Activated B cell treated with CpG ODN at 0.5 μM for 24 hours (primary cell): ENCODE measurements at regions not wholly inside any gene's neighbourhood (a gene's known extent, or its start where the extent isn't known, plus 50 kb on each side); places are given as distances from the start of the nearest gene placed in this dataset.
"Not testable (repeated sequence)": the region's sequence is repeated elsewhere in the genome, so short reads cannot be mapped to it uniquely, and the experiment has no call there.

Experiments
- ATAC-seq: fragments of 200-7000 bp; cut with Tn5 transposase; one replicate; pipeline ENCODE4 v1.10.0; 2021; ENCODE audit warnings: low read depth, mild to moderate bottlenecking, moderate library complexity
- CTCF ChIA-PET: fragments of 350-600 bp; sonication (Branson Sonifier 250); formaldehyde crosslinking; loops from one replicate; lab custom pipeline; 2021; ENCODE audit warnings: antibody characterized with exemption; lab: Charles Lee
- POLR2A ChIA-PET: fragments of 350-600 bp; sonication (Branson Sonifier 250); formaldehyde crosslinking; loops from one replicate; lab custom pipeline; 2021; ENCODE audit warnings: antibody characterized with exemption; lab: Charles Lee
- DNase-seq: peaks from one replicate; pipeline ENCODE4 v3.0.0; 2022
- H3K27ac Mint-ChIP-seq: one replicate; pipeline ENCODE4 v1.8.0; 2020; ENCODE audit warnings: mixed read lengths
- H3K27me3 Mint-ChIP-seq: one replicate; pipeline ENCODE4 v1.8.0; 2021; ENCODE audit warnings: mixed read lengths
- H3K36me3 Mint-ChIP-seq: one replicate; pipeline ENCODE4 v1.8.0; 2021; ENCODE audit warnings: low read depth, mixed read lengths
- H3K4me1 Mint-ChIP-seq: one replicate; pipeline ENCODE4 v1.8.0; 2021; ENCODE audit warnings: mixed read lengths
- H3K4me3 Mint-ChIP-seq: one replicate; pipeline ENCODE4 v1.8.0; 2020; ENCODE audit warnings: mild to moderate bottlenecking, mixed read lengths
- H3K9me3 Mint-ChIP-seq: one replicate; pipeline ENCODE4 v1.8.0; 2020; ENCODE audit warnings: mixed read lengths
- intact Hi-C: fragments of 100-400 bp; cut with micrococcal nuclease; formaldehyde crosslinking; loops from one replicate; pipeline ENCODE4 v1.15.1; 2024
- TF ChIP-seq, protein P1 (sequence below): fragments of 200-600 bp; IDR thresholded peaks from one replicate; pipeline ENCODE4 v1.8.0; 2022; ENCODE audit warnings: antibody characterized with exemption, mild to moderate bottlenecking

DNA sequence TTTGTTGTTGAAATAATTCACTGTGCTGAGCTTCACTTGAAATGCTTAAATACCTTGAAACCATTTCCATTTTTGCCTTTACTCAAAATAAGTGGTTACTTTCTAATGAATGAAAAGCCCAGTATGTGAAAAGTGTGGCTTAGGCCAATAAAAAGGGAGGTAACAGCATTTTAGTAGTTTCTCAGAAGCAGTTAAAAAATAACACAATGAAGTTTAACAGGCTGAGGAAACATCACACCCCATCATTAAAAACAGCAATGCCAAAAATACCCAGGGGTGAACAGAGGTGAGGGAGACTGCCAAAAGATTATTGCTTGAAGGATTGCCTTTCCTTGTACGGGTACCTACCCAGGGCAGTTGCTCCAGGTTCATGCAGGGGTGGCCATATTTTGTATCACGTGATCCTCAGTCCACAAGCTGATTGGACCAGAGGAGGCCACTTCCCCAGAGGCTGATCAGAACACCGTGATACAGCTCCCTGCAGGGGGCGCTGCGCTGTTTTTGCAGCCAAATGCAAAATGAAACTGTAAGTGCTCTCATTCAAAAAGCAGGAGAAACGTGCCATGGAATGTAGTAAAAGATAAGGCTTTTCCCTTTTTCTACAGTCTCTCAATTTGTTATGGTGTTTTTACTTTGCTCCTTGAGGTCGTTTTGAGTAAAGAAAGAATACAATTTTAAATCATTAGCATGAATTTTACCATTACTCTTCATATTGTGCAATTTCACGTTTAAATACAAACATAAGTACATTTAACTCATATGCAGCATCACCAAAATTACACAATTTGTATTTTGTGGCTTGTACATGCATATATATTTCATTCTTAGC, 70.2 kb upstream of the SH3BP4 start:
- DNase-seq: no peak
- intact Hi-C loops: no loop called here
- ATAC-seq: no peak
- TF ChIP-seq, protein P1, sequence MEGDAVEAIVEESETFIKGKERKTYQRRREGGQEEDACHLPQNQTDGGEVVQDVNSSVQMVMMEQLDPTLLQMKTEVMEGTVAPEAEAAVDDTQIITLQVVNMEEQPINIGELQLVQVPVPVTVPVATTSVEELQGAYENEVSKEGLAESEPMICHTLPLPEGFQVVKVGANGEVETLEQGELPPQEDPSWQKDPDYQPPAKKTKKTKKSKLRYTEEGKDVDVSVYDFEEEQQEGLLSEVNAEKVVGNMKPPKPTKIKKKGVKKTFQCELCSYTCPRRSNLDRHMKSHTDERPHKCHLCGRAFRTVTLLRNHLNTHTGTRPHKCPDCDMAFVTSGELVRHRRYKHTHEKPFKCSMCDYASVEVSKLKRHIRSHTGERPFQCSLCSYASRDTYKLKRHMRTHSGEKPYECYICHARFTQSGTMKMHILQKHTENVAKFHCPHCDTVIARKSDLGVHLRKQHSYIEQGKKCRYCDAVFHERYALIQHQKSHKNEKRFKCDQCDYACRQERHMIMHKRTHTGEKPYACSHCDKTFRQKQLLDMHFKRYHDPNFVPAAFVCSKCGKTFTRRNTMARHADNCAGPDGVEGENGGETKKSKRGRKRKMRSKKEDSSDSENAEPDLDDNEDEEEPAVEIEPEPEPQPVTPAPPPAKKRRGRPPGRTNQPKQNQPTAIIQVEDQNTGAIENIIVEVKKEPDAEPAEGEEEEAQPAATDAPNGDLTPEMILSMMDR: no peak
- Mint-ChIP-seq H3K36me3 (no peaks in the 10 kb centered on the region), H3K27ac (no peak overlapping the region), H3K9me3 (peaks cover 1% of the 10 kb centered on the region), H3K4me3 (no peak overlapping the region), H3K4me1 (no peaks in the 10 kb centered on the region), H3K27me3 (peaks cover 8% of the 10 kb centered on the region)
- ChIA-PET CTCF (no interaction called here), POLR2A (no interaction called here)

DNA sequence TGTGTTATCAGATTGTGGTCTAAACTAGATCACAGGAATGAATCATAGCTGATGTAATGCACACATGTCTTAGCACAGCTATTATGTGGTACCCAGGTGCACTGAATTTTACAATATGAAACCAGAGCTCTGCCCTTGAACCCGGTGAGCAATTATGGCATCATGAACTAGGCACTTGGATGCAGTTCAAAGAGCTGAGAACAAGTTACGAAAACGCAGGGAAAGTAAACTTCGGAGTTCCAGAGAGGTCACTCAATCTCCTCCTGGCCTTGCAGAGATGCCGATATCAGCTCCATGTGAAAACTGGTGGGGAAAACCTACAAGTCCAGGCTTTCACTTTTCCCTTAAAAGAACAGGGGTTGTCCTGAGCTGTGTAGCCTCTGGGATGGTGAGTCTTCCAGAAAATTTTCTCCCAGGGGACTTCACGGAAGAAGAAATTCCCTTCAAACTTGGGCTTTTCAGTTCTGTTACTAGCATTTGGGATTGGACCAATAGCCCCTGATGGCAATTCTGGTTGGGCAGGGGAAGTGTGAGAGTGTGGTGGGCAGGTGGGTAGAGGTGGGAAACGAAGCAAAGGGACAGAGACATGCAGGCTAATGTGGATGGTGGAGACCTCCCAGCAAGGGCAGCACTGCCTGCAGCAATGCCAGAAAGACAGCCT, 71.1 kb upstream of the SH3BP4 start:
- H3K27ac Mint-ChIP-seq: no peak overlapping the region
- no peak overlapping the region for H3K4me3 Mint-ChIP-seq
- CTCF ChIA-PET: no interaction called here
- TF ChIP-seq, protein P1: no peak
- H3K27me3 Mint-ChIP-seq: peaks cover 4% of the 10 kb centered on the region
- DNase-seq: no peak
- POLR2A ChIA-PET: no interaction called here
- peaks cover 2% of the 10 kb centered on the region for H3K9me3 Mint-ChIP-seq
- no peak for ATAC-seq
- H3K36me3 Mint-ChIP-seq: no peaks in the 10 kb centered on the region
- peaks cover 8% of the 10 kb centered on the region for H3K4me1 Mint-ChIP-seq
- intact Hi-C loops: no loop called here

DNA sequence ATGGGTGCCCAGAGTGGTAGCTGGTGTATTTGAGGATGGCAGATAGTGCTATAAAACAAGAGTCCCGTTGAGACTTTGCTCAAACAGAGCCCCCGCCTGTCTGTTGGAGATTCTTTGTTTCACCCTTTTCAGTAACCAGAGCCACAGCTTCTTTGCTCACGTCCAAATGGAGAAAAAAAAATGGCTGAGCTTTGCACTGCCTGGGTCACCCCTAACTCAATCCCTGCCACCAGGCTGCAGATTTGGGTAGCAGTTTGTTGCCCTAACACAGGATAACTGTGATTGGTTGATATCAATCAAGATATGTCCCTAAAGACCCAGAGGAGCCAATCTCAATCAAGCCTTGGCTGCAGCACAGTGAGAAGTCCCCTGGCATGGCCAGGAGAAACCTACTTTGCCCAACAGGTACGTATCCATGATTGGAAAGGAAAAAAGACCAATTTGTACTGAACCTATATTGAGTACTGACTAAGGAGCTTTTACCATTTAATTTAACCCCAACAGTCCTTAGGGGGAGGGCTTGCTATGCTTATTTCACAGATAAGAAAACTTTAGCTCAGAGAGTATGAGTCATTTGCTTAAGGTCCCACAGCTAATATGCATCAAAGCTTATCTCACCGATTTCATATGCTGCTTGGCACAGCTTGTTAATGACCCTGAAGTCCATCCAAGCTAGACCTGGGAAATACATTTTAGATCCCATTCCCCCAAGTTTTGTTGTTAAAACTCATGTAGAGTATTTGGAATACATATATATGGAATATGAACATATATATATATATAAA, 72.0 kb upstream of the SH3BP4 start:
- Mint-ChIP-seq H3K27ac (no peak overlapping the region), H3K9me3 (peaks cover 2% of the 10 kb centered on the region), H3K36me3 (no peaks in the 10 kb centered on the region), H3K4me1 (peaks cover 10% of the 10 kb centered on the region), H3K27me3 (peaks cover 2% of the 10 kb centered on the region), H3K4me3 (no peak overlapping the region)
- POLR2A ChIA-PET: no interaction called here
- CTCF ChIA-PET: no interaction called here
- no peak for DNase-seq
- intact Hi-C loops: no loop called here
- no peak for ATAC-seq
- TF ChIP-seq, protein P1: no peak

DNA sequence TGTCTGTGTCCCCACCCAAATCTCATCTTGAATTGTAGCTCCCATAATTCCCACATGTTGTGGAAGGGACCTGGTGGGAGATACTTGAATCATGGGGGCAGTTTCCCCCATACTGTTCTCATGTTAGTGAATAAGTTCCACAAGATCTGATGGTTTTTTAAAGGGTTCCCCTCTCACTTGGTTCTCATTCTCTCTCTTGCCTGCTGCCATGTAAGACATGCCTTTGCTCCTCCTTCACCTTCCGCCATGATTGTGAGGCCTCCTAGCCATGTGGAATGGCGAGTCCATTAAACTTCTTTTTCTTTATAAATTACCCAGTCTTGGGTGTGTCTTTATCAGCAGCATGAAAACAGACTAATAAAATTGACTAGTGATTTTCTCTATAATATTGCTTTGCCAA, 75.2 kb upstream of the SH3BP4 start:
- H3K27ac Mint-ChIP-seq, H3K27me3 Mint-ChIP-seq, POLR2A ChIA-PET, ATAC-seq, H3K36me3 Mint-ChIP-seq, H3K4me3 Mint-ChIP-seq, DNase-seq, intact Hi-C loops, H3K9me3 Mint-ChIP-seq, CTCF ChIA-PET: not testable (repeated sequence)
- peaks cover 12% of the 10 kb centered on the region for H3K4me1 Mint-ChIP-seq

DNA sequence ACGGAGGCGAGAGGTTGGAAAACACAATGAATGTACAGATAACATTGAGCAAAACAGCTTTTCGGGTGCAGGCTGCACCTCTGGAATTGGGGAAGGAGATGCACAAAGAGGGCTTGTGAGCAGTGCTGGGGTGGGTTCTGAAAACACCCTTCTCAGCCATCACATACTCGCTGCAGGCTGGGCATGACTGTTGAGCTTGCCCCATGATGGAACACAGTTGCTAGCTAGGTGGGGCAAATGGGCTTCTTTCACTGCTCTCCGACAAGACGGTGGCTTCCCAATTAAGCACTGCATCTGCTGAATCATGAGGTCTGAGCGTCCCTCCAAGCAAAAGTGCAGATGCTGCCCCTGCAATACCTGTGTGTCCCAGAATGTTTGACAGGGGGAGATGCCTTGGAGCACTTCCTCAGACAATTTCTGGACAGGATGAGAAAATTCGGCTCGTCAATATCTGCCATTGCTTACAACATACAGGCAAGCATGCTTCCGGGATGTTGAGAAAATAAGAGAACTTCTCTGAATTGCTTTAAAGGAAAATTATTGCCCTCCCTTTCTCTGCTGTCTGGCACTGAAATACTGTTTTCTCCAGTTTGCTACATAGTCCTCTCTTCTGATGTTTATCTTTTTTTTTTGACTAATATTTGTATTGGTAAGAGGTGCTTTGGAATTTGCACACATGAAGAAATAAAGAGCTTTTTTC, 77.3 kb upstream of the SH3BP4 start:
- intact Hi-C loops: no loop called here
- Mint-ChIP-seq H3K9me3 (peaks cover 2% of the 10 kb centered on the region), H3K4me1 (peaks cover 12% of the 10 kb centered on the region), H3K4me3 (no peak overlapping the region), H3K36me3 (no peaks in the 10 kb centered on the region), H3K27me3 (peaks cover 5% of the 10 kb centered on the region), H3K27ac (no peak overlapping the region)
- ATAC-seq (no peak), DNase-seq (no peak)
- POLR2A ChIA-PET: no interaction called here
- TF ChIP-seq, protein P1: no peak
- CTCF ChIA-PET: no interaction called here
